HG02678 (cell line): ENCODE measurements at regions not wholly inside any gene's neighbourhood (a gene's known extent, or its start where the extent isn't known, plus 50 kb on each side); places are given as distances from the start of the nearest gene placed in this dataset.
"Not testable (repeated sequence)": the region's sequence is repeated elsewhere in the genome, so short reads cannot be mapped to it uniquely, and the experiment has no call there.

Source experiments
- ATAC-seq: cut with Tn5 transposase; IDR thresholded peaks from one replicate; pipeline ENCODE4 v1.9.1; 2021; ENCODE audit warnings: mild to moderate bottlenecking, moderate library complexity; ENCODE audit not compliant: unreplicated experiment

DNA sequence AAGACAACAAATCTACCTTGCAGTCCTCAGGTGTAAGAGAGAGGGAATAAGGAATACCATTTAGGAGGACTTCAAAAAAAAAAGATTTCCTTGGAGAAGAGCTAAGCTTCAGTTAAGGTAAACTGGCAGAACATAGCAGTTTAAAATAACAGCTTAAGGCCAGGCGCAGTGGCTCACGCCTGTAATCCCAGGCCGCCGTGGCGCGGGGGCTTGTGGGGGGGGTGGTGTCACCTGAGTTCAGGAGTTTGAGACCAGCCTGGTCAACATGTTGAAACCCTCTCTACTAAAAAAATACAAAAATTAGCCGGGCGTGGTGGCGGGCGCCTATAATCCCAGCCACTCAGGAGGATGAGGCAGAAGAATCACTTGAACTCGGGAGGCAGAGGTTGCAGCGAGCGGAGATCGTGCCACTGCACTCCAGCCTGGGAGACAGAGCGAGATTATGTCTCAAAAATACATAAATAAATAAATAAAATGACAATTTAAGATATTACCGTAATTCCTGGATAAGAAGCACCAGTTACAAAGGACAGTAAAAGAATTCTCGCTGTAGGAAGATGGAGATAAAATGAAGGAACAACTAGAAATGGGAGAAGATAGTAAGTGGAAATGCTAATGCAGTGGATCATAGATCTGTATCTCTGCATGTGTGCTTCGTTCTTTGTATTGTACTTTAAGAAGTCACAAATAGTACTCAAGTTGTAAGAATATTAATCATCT lies 1140.2 kb downstream of the NCAM2 start:
- no peak for ATAC-seq

GRCh38 chr21:22145545-22145944 lies 1147.3 kb downstream of the NCAM2 start:
- ATAC-seq = no peak

GRCh38 chr21:22154579-22155274 lies 1156.5 kb downstream of the NCAM2 start:
- peak; percentile 68 for ATAC-seq

DNA sequence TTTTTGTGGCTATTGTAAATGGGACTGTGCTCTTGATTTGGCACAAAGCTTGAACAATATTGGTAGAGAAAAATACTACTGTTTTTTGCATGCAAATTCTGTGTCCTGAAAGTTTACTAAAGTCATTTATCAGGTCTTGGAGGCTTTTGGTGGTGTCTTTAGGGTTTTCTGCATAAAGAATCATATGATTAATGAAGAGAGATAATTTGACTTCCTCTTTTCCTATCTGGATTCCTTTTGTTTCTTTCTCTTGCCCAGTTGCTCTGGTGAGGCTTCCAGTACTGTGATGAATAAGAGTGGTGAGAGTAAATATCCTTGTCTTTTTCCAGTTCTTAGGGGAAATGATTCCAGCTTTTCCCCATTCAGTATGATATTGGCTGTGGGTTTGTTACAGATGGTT lies 1166.7 kb downstream of the NCAM2 start:
- ATAC-seq = no peak

GRCh38 chr21:22174746-22175145 lies 1176.5 kb downstream of the NCAM2 start:
- ATAC-seq = no peak

- ATAC-seq = no peak
These were observed 1191.1 kb downstream of the NCAM2 start for GRCh38 chr21:22189278-22189677.

- no peak for ATAC-seq
These were observed 1193.4 kb downstream of the NCAM2 start for GRCh38 chr21:22191581-22191980.

DNA sequence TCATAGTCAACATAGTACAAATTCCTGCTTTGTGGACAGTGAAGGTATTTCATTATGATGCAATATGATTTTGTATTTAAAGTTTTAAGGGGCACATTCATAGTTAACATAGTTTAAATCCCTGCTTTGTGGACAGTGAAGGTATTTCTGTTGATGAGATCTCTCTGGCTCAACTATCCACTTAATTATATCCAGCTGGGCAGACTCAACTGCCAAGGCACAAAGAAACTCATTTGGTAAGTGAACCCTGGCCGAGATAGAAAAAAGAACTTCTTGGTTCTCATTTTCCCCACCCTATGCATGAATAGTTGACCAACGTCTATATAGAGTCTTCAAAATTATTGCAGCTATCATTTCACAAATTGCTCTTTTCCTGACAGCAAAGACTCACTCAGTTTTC lies 1194.6 kb downstream of the NCAM2 start:
- no peak for ATAC-seq

GRCh38 chr21:22194986-22195385 lies 1196.8 kb downstream of the NCAM2 start:
- not testable (repeated sequence) for ATAC-seq

DNA sequence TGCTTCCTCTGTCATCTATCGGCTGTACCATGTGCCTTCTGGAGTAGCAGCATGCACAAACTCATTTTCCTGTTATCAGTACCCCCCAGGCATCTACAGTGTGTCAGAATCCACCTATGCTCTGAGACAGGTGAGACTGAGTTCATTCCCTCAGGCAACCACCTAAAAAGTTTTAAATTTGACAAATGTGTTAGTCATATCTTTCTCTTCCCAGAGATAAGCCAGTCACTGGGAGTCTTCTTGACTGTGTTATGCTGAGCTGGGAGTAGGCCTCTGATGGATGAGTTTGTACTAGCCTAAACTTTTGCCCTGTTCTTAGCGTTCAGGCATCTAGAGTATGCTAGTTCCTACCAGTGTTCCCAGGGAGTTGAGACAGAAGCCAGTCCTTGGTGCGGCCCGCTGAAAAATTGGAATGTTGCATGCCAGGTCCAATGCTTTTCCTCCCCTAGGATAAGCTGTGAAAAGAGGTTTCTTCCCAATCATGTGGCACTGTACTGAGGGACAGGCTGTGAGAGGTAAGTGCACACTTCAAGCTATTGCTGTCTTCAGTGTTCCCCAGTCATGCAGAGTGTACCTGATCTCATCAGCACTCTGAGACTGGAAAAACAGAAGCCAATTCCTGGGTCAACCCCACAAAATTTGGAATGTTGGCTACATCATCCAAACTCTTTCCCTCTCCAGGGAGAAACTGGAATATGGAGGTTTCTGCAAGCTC lies 1202.3 kb downstream of the NCAM2 start:
- no peak for ATAC-seq

GRCh38 chr21:22201126-22201525 lies 1202.9 kb downstream of the NCAM2 start:
- ATAC-seq = no peak

- no peak for ATAC-seq
These were observed 1203.5 kb downstream of the NCAM2 start for GRCh38 chr21:22201669-22202068.

- ATAC-seq = no peak
These were observed 1211.1 kb downstream of the NCAM2 start for GRCh38 chr21:22209304-22209700.

DNA sequence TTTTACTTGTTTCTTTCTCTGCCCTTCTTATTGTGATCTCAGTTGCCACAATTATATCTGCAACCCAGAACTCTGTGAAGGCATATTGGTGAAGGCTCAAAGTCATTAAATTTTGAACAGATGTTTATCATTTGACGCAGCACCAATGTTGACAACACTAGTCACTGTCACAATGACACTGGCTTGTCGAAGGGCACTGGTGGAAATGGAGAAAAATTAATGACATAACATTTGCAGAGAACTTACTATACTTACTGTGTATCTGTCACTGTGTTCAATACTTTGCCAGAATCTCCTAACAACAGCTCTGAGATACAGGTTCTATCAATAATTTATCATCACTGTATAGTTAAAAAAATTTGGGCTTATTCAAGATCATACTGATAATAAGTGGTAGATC lies 1213.7 kb downstream of the NCAM2 start:
- no peak for ATAC-seq

DNA sequence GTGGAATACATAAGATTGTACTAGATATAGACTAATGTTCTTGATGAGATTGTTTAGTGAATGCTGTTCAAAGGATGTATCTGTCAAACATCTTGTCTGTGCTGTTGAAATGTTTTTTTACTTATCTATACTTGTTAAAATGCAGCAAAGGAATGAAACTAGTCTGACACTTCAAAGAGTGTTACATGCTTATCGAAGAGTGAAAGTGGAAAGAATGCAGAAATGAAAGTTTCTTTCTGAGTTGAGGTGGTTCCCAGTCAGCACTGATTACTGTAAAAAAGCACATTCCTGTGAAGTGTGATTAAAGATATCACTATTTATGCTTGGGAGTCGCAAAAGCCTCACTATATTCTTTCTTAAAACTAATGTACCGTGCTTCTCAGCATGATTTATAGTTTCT lies 1225.2 kb downstream of the NCAM2 start:
- peak; percentile 88 for ATAC-seq

DNA sequence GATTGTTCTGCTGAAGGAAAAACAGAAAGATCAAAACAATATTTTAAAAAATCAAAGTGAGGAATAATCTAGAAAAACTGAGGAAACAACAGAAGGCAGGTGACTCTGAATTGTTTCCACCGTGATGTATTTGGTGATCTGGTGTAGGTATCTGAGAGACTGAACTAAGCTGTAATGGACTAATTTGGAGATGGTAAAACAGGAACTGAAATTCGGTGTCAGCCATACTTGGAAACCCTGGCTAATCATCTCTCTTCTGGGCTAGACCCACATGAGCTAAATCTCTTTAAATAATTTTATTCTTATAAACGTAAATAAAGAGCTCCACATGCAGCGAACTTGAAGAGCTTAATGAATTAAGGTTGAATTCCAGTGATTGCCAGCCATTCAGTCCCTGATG lies 1226.1 kb downstream of the NCAM2 start:
- ATAC-seq = peak; percentile 67

- ATAC-seq = no peak
These were observed 1227.1 kb downstream of the NCAM2 start for GRCh38 chr21:22225299-22225698.

DNA sequence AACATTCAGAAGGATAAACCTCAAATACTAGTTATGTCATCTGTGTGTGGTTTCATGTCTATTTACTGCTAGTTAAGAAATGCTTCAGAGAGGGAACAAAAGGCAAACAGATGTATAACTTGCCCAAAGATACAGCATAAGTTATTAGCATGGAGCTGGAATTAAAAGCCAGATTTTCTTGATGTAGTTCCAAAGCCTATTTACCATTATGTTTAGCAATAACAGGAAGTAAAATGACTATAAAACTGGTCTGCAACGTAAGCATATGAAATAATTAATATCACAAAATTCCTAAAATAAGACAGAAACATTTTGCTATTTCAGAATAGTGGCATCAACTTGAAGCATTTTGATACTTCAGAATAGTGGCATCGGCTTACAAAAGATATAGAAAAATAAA lies 1232.8 kb downstream of the NCAM2 start:
- ATAC-seq = no peak

GRCh38 chr21:22235866-22236590 lies 1237.8 kb downstream of the NCAM2 start:
- no peak for ATAC-seq

DNA sequence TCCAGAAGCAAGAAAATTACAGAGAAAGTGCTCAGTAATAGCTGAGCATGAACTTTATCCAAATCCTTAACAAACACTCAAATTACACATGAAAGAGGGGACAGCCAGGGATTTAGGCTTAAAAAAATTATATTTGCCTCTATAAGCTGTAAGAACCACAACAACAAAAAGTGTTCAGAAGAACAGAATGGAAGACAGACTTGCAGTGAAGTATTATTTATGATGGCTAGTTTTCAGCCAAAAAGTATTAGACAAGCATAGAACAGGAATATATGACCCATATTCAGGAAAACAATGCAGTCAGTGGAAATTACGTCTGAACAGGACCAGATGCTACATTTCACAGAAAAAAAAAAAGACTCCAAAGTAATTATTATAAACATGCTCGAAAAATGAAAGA lies 1246.3 kb downstream of the NCAM2 start:
- ATAC-seq = no peak

DNA sequence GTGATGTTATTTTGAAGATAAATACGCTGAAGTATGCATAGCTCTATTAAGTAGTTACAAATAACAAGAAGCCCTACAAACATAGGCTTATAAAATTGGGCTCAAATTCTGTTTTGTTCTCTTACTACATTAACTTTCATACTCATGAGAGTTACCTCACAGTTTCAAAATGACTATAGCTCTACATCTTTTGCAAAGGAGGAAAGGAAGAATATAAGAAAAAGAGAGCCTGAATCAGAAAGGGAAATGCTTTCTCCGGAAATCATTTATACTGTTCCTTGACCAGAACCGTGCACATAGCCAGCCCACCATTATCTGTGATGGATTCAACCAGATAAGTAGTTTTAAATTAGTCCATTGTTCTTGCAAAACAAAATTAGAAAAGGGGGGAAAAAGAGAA lies 1252.1 kb downstream of the NCAM2 start:
- ATAC-seq = no peak
